ENCODE measurements at regions not wholly inside any gene's neighbourhood (a gene's known extent, or its start where the extent isn't known, plus 50 kb on each side); places are given as distances from the start of the nearest gene placed in this dataset.

- Histone ChIP-seq H3K36me3 (ENCODE audit: insufficient read depth, low read length) (no peaks in the 10 kb centered on the region), H3K9me2 (replicated peaks; ENCODE audit: low read depth, low read length) (no peaks in the 10 kb centered on the region), H3F3A (ENCODE audit: low read depth) (no peaks in the 10 kb centered on the region), H3K4me3 (ENCODE audit: low read length, poor library complexity, severe bottlenecking) (no peak overlapping the region), H3K27me3 (ENCODE audit: insufficient read depth, low read length, poor library complexity, severe bottlenecking) (no peaks in the 10 kb centered on the region), H3K4me2 (ENCODE audit: low read depth, low read length, poor library complexity, severe bottlenecking) (no peak overlapping the region), H3K79me2 (ENCODE audit: insufficient read depth, low read length) (no peaks in the 10 kb centered on the region), H4K20me1 (ENCODE audit: insufficient read depth, low read length, poor library complexity, severe bottlenecking) (no peaks in the 10 kb centered on the region), H3K4me1 (ENCODE audit: insufficient read depth, low read length, poor library complexity, severe bottlenecking) (no peaks in the 10 kb centered on the region), H3K9me3 (ENCODE audit: insufficient read depth, low read depth, low read length) (no peaks in the 10 kb centered on the region), H2AFZ (ENCODE audit: low read length) (no peak overlapping the region), H3K9ac (ENCODE audit: low read depth, low read length, poor library complexity, severe bottlenecking) (no peak overlapping the region)
- TF ChIP-seq CTCF (conservative IDR thresholded peaks at IDR 0.05; ENCODE audit: low read length) (no peak), EZH2phosphoT487 (IDR thresholded peaks at IDR 0.05; ENCODE audit: borderline replicate concordance) (no peak)
Observed at GRCh38 chr21:27505516-27505915, 538.6 kb upstream of the ADAMTS5 start.

- no peaks in the 10 kb centered on the region for H3K36me3 ChIP-seq (ENCODE audit: insufficient read depth, low read length)
- H3K27me3 ChIP-seq (ENCODE audit: insufficient read depth, low read length, poor library complexity, severe bottlenecking): no peaks in the 10 kb centered on the region
- H3K4me1 ChIP-seq (ENCODE audit: insufficient read depth, low read length, poor library complexity, severe bottlenecking): no peaks in the 10 kb centered on the region
- H3K9me3 ChIP-seq (ENCODE audit: insufficient read depth, low read depth, low read length): no peaks in the 10 kb centered on the region
- no peak overlapping the region for H3K9ac ChIP-seq (ENCODE audit: low read depth, low read length, poor library complexity, severe bottlenecking)
- H3K79me2 ChIP-seq (ENCODE audit: insufficient read depth, low read length): no peaks in the 10 kb centered on the region
- H3K9me2 ChIP-seq (replicated peaks; ENCODE audit: low read depth, low read length): no peaks in the 10 kb centered on the region
- H3K4me2 ChIP-seq (ENCODE audit: low read depth, low read length, poor library complexity, severe bottlenecking): no peak overlapping the region
- no peak overlapping the region for H3K4me3 ChIP-seq (ENCODE audit: low read length, poor library complexity, severe bottlenecking)
- H4K20me1 ChIP-seq (ENCODE audit: insufficient read depth, low read length, poor library complexity, severe bottlenecking): no peaks in the 10 kb centered on the region
- no peaks in the 10 kb centered on the region for H3F3A ChIP-seq (ENCODE audit: low read depth)
- TF ChIP-seq EZH2phosphoT487 (IDR thresholded peaks at IDR 0.05; ENCODE audit: borderline replicate concordance) (no peak), CTCF (conservative IDR thresholded peaks at IDR 0.05; ENCODE audit: low read length) (no peak)
- H2AFZ ChIP-seq (ENCODE audit: low read length): no peak overlapping the region
Observed at GRCh38 chr21:27502801-27503200, 535.9 kb upstream of the ADAMTS5 start.

GRCh38 chr21:27498025-27498424 lies 531.1 kb upstream of the ADAMTS5 start:
- Histone ChIP-seq H2AFZ (ENCODE audit: low read length) (no peak overlapping the region), H4K20me1 (ENCODE audit: insufficient read depth, low read length, poor library complexity, severe bottlenecking) (no peaks in the 10 kb centered on the region), H3F3A (ENCODE audit: low read depth) (no peaks in the 10 kb centered on the region), H3K27me3 (ENCODE audit: insufficient read depth, low read length, poor library complexity, severe bottlenecking) (no peaks in the 10 kb centered on the region), H3K4me2 (ENCODE audit: low read depth, low read length, poor library complexity, severe bottlenecking) (no peak overlapping the region), H3K36me3 (ENCODE audit: insufficient read depth, low read length) (no peaks in the 10 kb centered on the region), H3K9me3 (ENCODE audit: insufficient read depth, low read depth, low read length) (no peaks in the 10 kb centered on the region), H3K9ac (ENCODE audit: low read depth, low read length, poor library complexity, severe bottlenecking) (no peak overlapping the region), H3K4me3 (ENCODE audit: low read length, poor library complexity, severe bottlenecking) (no peak overlapping the region), H3K9me2 (replicated peaks; ENCODE audit: low read depth, low read length) (no peaks in the 10 kb centered on the region), H3K79me2 (ENCODE audit: insufficient read depth, low read length) (no peaks in the 10 kb centered on the region), H3K4me1 (ENCODE audit: insufficient read depth, low read length, poor library complexity, severe bottlenecking) (no peaks in the 10 kb centered on the region)
- no peak for TF ChIP-seq EZH2phosphoT487 (IDR thresholded peaks at IDR 0.05; ENCODE audit: borderline replicate concordance)
- TF ChIP-seq CTCF (conservative IDR thresholded peaks at IDR 0.05; ENCODE audit: low read length): no peak

Measured in Loucy (cell line).